ENCODE measurements at regions not wholly inside any gene's neighbourhood (a gene's known extent, or its start where the extent isn't known, plus 50 kb on each side); places are given as distances from the start of the nearest gene placed in this dataset.

GRCh38 chr15:24746094-24746493, 70.5 kb downstream of the NPAP1 start:
- Histone ChIP-seq H3K9me3 (ENCODE audit: insufficient read depth, low read depth, low read length) (peaks cover 8% of the 10 kb centered on the region), H4K20me1 (ENCODE audit: insufficient read depth, low read length) (no peaks in the 10 kb centered on the region), H3K27me3 (ENCODE audit: insufficient read depth, low read length) (no peaks in the 10 kb centered on the region), H3K4me1 (ENCODE audit: insufficient read depth, low read length) (no peaks in the 10 kb centered on the region), H3K4me2 (ENCODE audit: low read length) (no peak overlapping the region), H3K79me2 (ENCODE audit: insufficient read depth, low read length) (no peaks in the 10 kb centered on the region), H3K9ac (ENCODE audit: low read length) (no peak overlapping the region), H3K36me3 (ENCODE audit: insufficient read depth, low read length) (no peaks in the 10 kb centered on the region), H3K27ac (ENCODE audit: low read depth, low read length) (no peak overlapping the region), H2AFZ (ENCODE audit: low read depth, low read length) (no peak overlapping the region), H3K4me3 (ENCODE audit: insufficient read depth, low read depth, low read length) (no peak overlapping the region)
- Mint-ChIP-seq H3K9me3 (ENCODE audit: unreplicated experiment) (peaks cover 6% of the 10 kb centered on the region), H3K4me3 (ENCODE audit: unreplicated experiment) (no peak overlapping the region), H3K27me3 (ENCODE audit: low read depth, unreplicated experiment) (no peaks in the 10 kb centered on the region), H3K27ac (ENCODE audit: unreplicated experiment) (no peak overlapping the region), H3K4me1 (ENCODE audit: low read depth, unreplicated experiment) (no peaks in the 10 kb centered on the region), H3K36me3 (ENCODE audit: low read depth, unreplicated experiment) (no peaks in the 10 kb centered on the region)
- no peak for DNase-seq (ENCODE audit: low read depth)
- no peak for TF ChIP-seq EZH2 (IDR thresholded peaks at IDR 0.05; ENCODE audit: insufficient read depth, low read length)
- no peak for TF ChIP-seq CTCF (IDR thresholded peaks at IDR 0.05; ENCODE audit: insufficient read depth, low read depth, low read length)
- no peak for FAIRE-seq

- no peaks in the 10 kb centered on the region for H3K36me3 ChIP-seq (ENCODE audit: insufficient read depth, low read length)
- H3K4me1 Mint-ChIP-seq (ENCODE audit: low read depth, unreplicated experiment) = no peaks in the 10 kb centered on the region
- H3K9me3 Mint-ChIP-seq (ENCODE audit: unreplicated experiment) = peaks cover 6% of the 10 kb centered on the region
- no peak overlapping the region for H3K4me3 Mint-ChIP-seq (ENCODE audit: unreplicated experiment)
- H3K36me3 Mint-ChIP-seq (ENCODE audit: low read depth, unreplicated experiment) = no peaks in the 10 kb centered on the region
- H3K27me3 ChIP-seq (ENCODE audit: insufficient read depth, low read length) = no peaks in the 10 kb centered on the region
- H3K9me3 ChIP-seq (ENCODE audit: insufficient read depth, low read depth, low read length) = peaks cover 8% of the 10 kb centered on the region
- H2AFZ ChIP-seq (ENCODE audit: low read depth, low read length) = no peak overlapping the region
- no peak for DNase-seq (ENCODE audit: low read depth)
- no peak overlapping the region for H3K9ac ChIP-seq (ENCODE audit: low read length)
- no peak overlapping the region for H3K4me3 ChIP-seq (ENCODE audit: insufficient read depth, low read depth, low read length)
- no peak overlapping the region for H3K27ac Mint-ChIP-seq (ENCODE audit: unreplicated experiment)
- H4K20me1 ChIP-seq (ENCODE audit: insufficient read depth, low read length) = no peaks in the 10 kb centered on the region
- no peak overlapping the region for H3K27ac ChIP-seq (ENCODE audit: low read depth, low read length)
- no peaks in the 10 kb centered on the region for H3K27me3 Mint-ChIP-seq (ENCODE audit: low read depth, unreplicated experiment)
- no peaks in the 10 kb centered on the region for H3K4me1 ChIP-seq (ENCODE audit: insufficient read depth, low read length)
- FAIRE-seq = no peak
- H3K79me2 ChIP-seq (ENCODE audit: insufficient read depth, low read length) = no peaks in the 10 kb centered on the region
- no peak for TF ChIP-seq CTCF (IDR thresholded peaks at IDR 0.05; ENCODE audit: insufficient read depth, low read depth, low read length)
- TF ChIP-seq EZH2 (IDR thresholded peaks at IDR 0.05; ENCODE audit: insufficient read depth, low read length) = no peak
- H3K4me2 ChIP-seq (ENCODE audit: low read length) = no peak overlapping the region
Observed at GRCh38 chr15:24747376-24747775, 71.8 kb downstream of the NPAP1 start.

- Mint-ChIP-seq H3K4me1 (ENCODE audit: low read depth, unreplicated experiment) (no peaks in the 10 kb centered on the region), H3K27me3 (ENCODE audit: low read depth, unreplicated experiment) (no peaks in the 10 kb centered on the region), H3K9me3 (ENCODE audit: unreplicated experiment) (peaks cover 6% of the 10 kb centered on the region), H3K4me3 (ENCODE audit: unreplicated experiment) (no peak overlapping the region), H3K27ac (ENCODE audit: unreplicated experiment) (no peak overlapping the region), H3K36me3 (ENCODE audit: low read depth, unreplicated experiment) (no peaks in the 10 kb centered on the region)
- Histone ChIP-seq H3K79me2 (ENCODE audit: insufficient read depth, low read length) (no peaks in the 10 kb centered on the region), H2AFZ (ENCODE audit: low read depth, low read length) (no peak overlapping the region), H3K4me1 (ENCODE audit: insufficient read depth, low read length) (no peaks in the 10 kb centered on the region), H3K27ac (ENCODE audit: low read depth, low read length) (no peak overlapping the region), H3K9me3 (ENCODE audit: insufficient read depth, low read depth, low read length) (peaks cover 8% of the 10 kb centered on the region), H3K36me3 (ENCODE audit: insufficient read depth, low read length) (no peaks in the 10 kb centered on the region), H4K20me1 (ENCODE audit: insufficient read depth, low read length) (no peaks in the 10 kb centered on the region), H3K27me3 (ENCODE audit: insufficient read depth, low read length) (no peaks in the 10 kb centered on the region), H3K4me3 (ENCODE audit: insufficient read depth, low read depth, low read length) (no peak overlapping the region), H3K4me2 (ENCODE audit: low read length) (no peak overlapping the region), H3K9ac (ENCODE audit: low read length) (no peak overlapping the region)
- FAIRE-seq (no peak), DNase-seq (ENCODE audit: low read depth) (no peak)
- no peak for TF ChIP-seq EZH2 (IDR thresholded peaks at IDR 0.05; ENCODE audit: insufficient read depth, low read length)
- no peak for TF ChIP-seq CTCF (IDR thresholded peaks at IDR 0.05; ENCODE audit: insufficient read depth, low read depth, low read length)
Observed at GRCh38 chr15:24748812-24749439, 73.4 kb downstream of the NPAP1 start.
